Ishikawa (cell line): ENCODE measurements at regions not wholly inside any gene's neighbourhood (a gene's known extent, or its start where the extent isn't known, plus 50 kb on each side); places are given as distances from the start of the nearest gene placed in this dataset.

Source experiments
- CEBPB ChIP-seq: IDR thresholded peaks from 2 replicates; pipeline ENCODE4 v1.6.1; 2012
- CREB1 ChIP-seq: IDR thresholded peaks from 2 replicates; pipeline ENCODE4 v1.6.1; 2012; ENCODE audit warnings: low read depth
- EGR1 ChIP-seq: IDR thresholded peaks from 2 replicates; pipeline ENCODE4 v1.6.1; 2012
- EP300 ChIP-seq: IDR thresholded peaks from 2 replicates; pipeline ENCODE4 v1.6.1; 2012; ENCODE audit warnings: borderline replicate concordance
- MAX ChIP-seq: IDR thresholded peaks from 2 replicates; pipeline ENCODE4 v1.6.1; 2012
- RAD21 ChIP-seq: IDR thresholded peaks from 2 replicates; pipeline ENCODE4 v1.6.1; 2012; ENCODE audit warnings: low read depth
- REST ChIP-seq: IDR thresholded peaks from 2 replicates; pipeline ENCODE4 v1.6.1; 2012; ENCODE audit warnings: low read depth, mild to moderate bottlenecking
- TAF1 ChIP-seq: IDR thresholded peaks from 2 replicates; pipeline ENCODE4 v1.6.1; 2012; ENCODE audit warnings: low read depth, mild to moderate bottlenecking
- USF1 ChIP-seq: IDR thresholded peaks from 2 replicates; pipeline ENCODE4 v1.6.1; 2012
- YY1 ChIP-seq: IDR thresholded peaks from 2 replicates; pipeline ENCODE4 v1.6.1; 2012; ENCODE audit warnings: low read depth

- TF ChIP-seq EP300, result no peak
- TF ChIP-seq EGR1, result no peak
- TF ChIP-seq MAX, result no peak
- no peak for TF ChIP-seq TAF1
- no peak for TF ChIP-seq USF1
- TF ChIP-seq YY1, result no peak
- no peak for TF ChIP-seq REST
- TF ChIP-seq RAD21, result no peak
- no peak for TF ChIP-seq CEBPB
- TF ChIP-seq CREB1, result no peak
Observed at GRCh38 chr2:41904459-41904858, 143.4 kb upstream of the PKDCC start.
